GM19395 (cell line): ENCODE measurements at regions not wholly inside any gene's neighbourhood (a gene's known extent, or its start where the extent isn't known, plus 50 kb on each side); places are given as distances from the start of the nearest gene placed in this dataset.
A peak's percentile ranks its signal among the peaks of the same experiment; 100 is the strongest.

ENCODE experiments used
- ATAC-seq: cut with Tn5 transposase; IDR thresholded peaks from one replicate; pipeline ENCODE4 v1.9.1; 2021; ENCODE audit warnings: mild to moderate bottlenecking, moderate library complexity; ENCODE audit not compliant: unreplicated experiment

- no peak for ATAC-seq
Measured at GRCh38 chr10:4670737-4671136, 155.3 kb upstream of the AKR1E2 start.

- ATAC-seq, result no peak
Measured at GRCh38 chr10:4669585-4669984, 156.4 kb upstream of the AKR1E2 start.

GRCh38 chr10:4663162-4663992, 162.6 kb upstream of the AKR1E2 start:
- peak; percentile 66 for ATAC-seq

- ATAC-seq, result no peak
Measured at GRCh38 chr10:4662576-4663161, 163.3 kb upstream of the AKR1E2 start.

- no peak for ATAC-seq
Measured at GRCh38 chr10:4661511-4662255, 164.3 kb upstream of the AKR1E2 start.

- no peak for ATAC-seq
Measured at GRCh38 chr10:4658777-4659176, 167.2 kb upstream of the AKR1E2 start.

GRCh38 chr10:4656576-4657194, 169.3 kb upstream of the AKR1E2 start:
- ATAC-seq, result no peak

- ATAC-seq, result no peak
Measured at GRCh38 chr10:4655879-4656278, 170.1 kb upstream of the AKR1E2 start.

- no peak for ATAC-seq
Measured at GRCh38 chr10:4655406-4655805, 170.6 kb upstream of the AKR1E2 start.

GRCh38 chr10:4654496-4654895, 171.5 kb upstream of the AKR1E2 start:
- ATAC-seq, result no peak

GRCh38 chr10:4653160-4653559, 172.8 kb upstream of the AKR1E2 start:
- no peak for ATAC-seq

- peak; percentile 73 for ATAC-seq
Measured at GRCh38 chr10:4652111-4653010, 173.6 kb upstream of the AKR1E2 start.

GRCh38 chr10:4651404-4652037, 174.5 kb upstream of the AKR1E2 start:
- ATAC-seq, result peak; percentile 38

- no peak for ATAC-seq
Measured at GRCh38 chr10:4650582-4650981, 175.4 kb upstream of the AKR1E2 start.

GRCh38 chr10:4649886-4650508, 176.0 kb upstream of the AKR1E2 start:
- ATAC-seq, result no peak

- ATAC-seq, result no peak
Measured at GRCh38 chr10:4649471-4649870, 176.5 kb upstream of the AKR1E2 start.

- ATAC-seq, result no peak
Measured at GRCh38 chr10:4648999-4649398, 177.0 kb upstream of the AKR1E2 start.

- ATAC-seq, result no peak
Measured at GRCh38 chr10:4647109-4647785, 178.8 kb upstream of the AKR1E2 start.

- ATAC-seq, result no peak
Measured at GRCh38 chr10:4646547-4646946, 179.5 kb upstream of the AKR1E2 start.
